ENCODE measurements at regions not wholly inside any gene's neighbourhood (a gene's known extent, or its start where the extent isn't known, plus 50 kb on each side); places are given as distances from the start of the nearest gene placed in this dataset.

DNA sequence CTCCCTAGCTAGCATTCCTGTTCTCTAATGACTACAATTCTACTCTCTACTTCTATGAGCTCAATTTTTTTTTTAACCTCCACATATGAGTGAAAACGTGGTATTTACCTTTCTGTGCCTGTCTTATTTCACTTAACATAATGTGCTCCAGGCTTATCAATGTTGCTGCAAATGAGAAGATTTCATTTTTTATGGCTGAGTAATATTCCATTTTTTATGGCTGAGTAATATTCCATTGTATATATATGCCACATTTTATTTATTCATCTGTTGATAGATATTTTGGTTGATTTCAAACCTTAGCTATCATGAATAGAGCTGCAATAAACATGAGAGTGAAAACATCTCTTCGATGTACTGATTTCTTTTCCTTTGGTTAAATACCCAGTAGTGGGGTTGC, 159.6 kb upstream of the TPK1 start:
- Histone ChIP-seq H3K9me3 (ENCODE audit: control insufficient read depth, insufficient read depth, low read depth, low read length) (peaks cover 13% of the 10 kb centered on the region; the same call in 1 of the 2 replicates), H3K36me3 (ENCODE audit: control insufficient read depth, insufficient read depth, low read length) (no peaks in the 10 kb centered on the region), H3K4me3 (ENCODE audit: low read depth, low read length) (no peak overlapping the region), H3K4me1 (ENCODE audit: control insufficient read depth, insufficient read depth, low read length) (no peaks in the 10 kb centered on the region), H3K9ac (ENCODE audit: low read length) (no peak overlapping the region), H3K27me3 (ENCODE audit: control insufficient read depth, insufficient read depth, low read length) (no peaks in the 10 kb centered on the region), H3K27ac (ENCODE audit: low read depth, low read length) (no peak overlapping the region)

DNA sequence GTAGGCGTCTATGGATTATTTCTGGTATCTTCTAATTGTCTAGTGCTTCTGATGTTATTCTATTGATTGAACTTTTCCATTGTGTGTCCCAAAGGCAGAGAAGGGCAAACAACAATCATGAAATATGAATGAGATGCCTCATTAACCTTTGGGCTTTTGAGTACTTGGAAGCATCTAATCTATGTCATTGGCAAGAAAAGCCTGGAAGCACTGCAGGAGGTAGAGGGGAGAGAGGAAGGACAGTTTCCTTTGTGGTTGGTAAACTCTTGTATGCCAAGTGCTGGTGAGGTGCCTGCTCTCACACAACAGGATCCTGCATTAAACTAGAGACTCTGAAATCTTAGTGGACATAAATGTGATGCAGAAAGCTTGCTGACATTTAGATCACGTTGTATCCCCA, 155.2 kb upstream of the TPK1 start:
- Histone ChIP-seq H3K36me3 (ENCODE audit: control insufficient read depth, insufficient read depth, low read length) (no peaks in the 10 kb centered on the region), H3K4me3 (ENCODE audit: low read depth, low read length) (no peak overlapping the region), H3K9me3 (ENCODE audit: control insufficient read depth, insufficient read depth, low read depth, low read length) (0 out of 2 replicates have a peak, but pooled peaks cover 3% of the 10 kb centered on the region), H3K27me3 (ENCODE audit: control insufficient read depth, insufficient read depth, low read length) (no peaks in the 10 kb centered on the region), H3K4me1 (ENCODE audit: control insufficient read depth, insufficient read depth, low read length) (no peaks in the 10 kb centered on the region), H3K27ac (ENCODE audit: low read depth, low read length) (no peak overlapping the region), H3K9ac (ENCODE audit: low read length) (no peak overlapping the region)

DNA sequence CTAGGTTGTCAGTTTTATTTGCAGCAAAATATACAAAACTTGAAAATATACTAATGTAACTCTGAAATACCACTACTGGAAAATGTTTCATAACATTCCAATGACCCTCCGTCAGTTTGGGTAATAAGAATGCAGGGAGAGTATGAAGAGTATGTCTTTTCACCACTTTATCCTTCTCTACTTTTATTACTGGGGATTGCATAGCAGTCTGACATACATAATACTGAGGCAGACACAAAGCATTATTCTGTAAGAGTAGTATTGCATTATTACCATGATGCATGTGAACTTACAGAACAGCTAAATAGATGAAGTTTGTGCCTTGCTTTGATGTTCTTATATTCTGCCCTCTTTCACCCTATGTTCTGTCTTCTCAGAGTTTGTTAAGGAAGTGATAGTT, 151.8 kb upstream of the TPK1 start:
- no peaks in the 10 kb centered on the region for H3K27me3 ChIP-seq (ENCODE audit: control insufficient read depth, insufficient read depth, low read length)
- no peak overlapping the region for H3K4me3 ChIP-seq (ENCODE audit: low read depth, low read length)
- no peak overlapping the region for H3K9ac ChIP-seq (ENCODE audit: low read length)
- H3K36me3 ChIP-seq (ENCODE audit: control insufficient read depth, insufficient read depth, low read length) = no peaks in the 10 kb centered on the region
- H3K4me1 ChIP-seq (ENCODE audit: control insufficient read depth, insufficient read depth, low read length) = no peaks in the 10 kb centered on the region
- no peaks in the 10 kb centered on the region for H3K9me3 ChIP-seq (ENCODE audit: control insufficient read depth, insufficient read depth, low read depth, low read length)
- H3K27ac ChIP-seq (ENCODE audit: low read depth, low read length) = no peak overlapping the region

DNA sequence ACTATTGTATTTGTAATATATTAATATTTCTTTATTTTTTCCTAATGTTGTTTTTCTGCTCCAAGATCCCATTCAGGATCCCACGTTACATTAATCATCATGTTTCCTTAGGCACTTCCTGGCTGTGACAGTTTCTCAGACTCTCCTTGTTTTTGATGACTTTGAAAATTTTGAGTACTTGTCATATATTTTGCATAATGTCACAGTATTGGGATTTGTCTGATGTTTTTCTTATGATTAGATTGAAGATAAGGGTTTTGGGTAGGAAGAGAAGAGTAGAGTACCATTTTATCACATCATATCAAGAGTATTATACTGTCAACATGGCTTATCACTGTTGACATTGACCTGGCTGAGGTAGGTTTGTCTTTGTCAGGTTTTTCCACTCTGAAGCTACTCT, 146.3 kb upstream of the TPK1 start:
- H3K36me3 ChIP-seq (ENCODE audit: control insufficient read depth, insufficient read depth, low read length) = no peaks in the 10 kb centered on the region
- H3K4me3 ChIP-seq (ENCODE audit: low read depth, low read length) = no peak overlapping the region
- no peaks in the 10 kb centered on the region for H3K27me3 ChIP-seq (ENCODE audit: control insufficient read depth, insufficient read depth, low read length)
- no peak overlapping the region for H3K27ac ChIP-seq (ENCODE audit: low read depth, low read length)
- H3K9ac ChIP-seq (ENCODE audit: low read length) = no peak overlapping the region
- H3K9me3 ChIP-seq (ENCODE audit: control insufficient read depth, insufficient read depth, low read depth, low read length) = no peaks in the 10 kb centered on the region
- no peaks in the 10 kb centered on the region for H3K4me1 ChIP-seq (ENCODE audit: control insufficient read depth, insufficient read depth, low read length)

DNA sequence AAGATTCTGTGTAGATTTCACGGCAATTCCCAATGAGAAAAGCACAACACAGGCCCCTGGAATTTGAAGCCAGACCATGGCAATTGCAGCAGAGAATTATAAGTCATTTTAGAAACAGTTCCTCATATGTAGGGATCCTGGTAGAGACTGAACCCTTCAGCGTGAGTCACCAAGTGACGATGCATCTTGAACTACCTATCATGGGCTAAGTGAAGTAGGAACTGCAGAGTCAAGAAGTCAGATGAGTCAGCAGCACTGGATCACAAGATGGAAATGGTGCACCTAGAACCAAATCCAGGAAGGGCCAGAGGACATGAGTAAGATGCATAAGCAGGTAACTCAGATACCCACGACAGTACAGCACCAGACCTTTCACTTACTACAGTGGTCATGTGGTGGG, 140.0 kb upstream of the TPK1 start:
- no peak overlapping the region for H3K27ac ChIP-seq (ENCODE audit: low read depth, low read length)
- H3K9me3 ChIP-seq (ENCODE audit: control insufficient read depth, insufficient read depth, low read depth, low read length) = 0 out of 2 replicates have a peak, but pooled peaks cover 3% of the 10 kb centered on the region
- no peaks in the 10 kb centered on the region; the same call in 1 of the 2 replicates for H3K27me3 ChIP-seq (ENCODE audit: control insufficient read depth, insufficient read depth, low read length)
- no peaks in the 10 kb centered on the region for H3K36me3 ChIP-seq (ENCODE audit: control insufficient read depth, insufficient read depth, low read length)
- no peaks in the 10 kb centered on the region for H3K4me1 ChIP-seq (ENCODE audit: control insufficient read depth, insufficient read depth, low read length)
- no peak overlapping the region for H3K9ac ChIP-seq (ENCODE audit: low read length)
- H3K4me3 ChIP-seq (ENCODE audit: low read depth, low read length) = no peak overlapping the region

DNA sequence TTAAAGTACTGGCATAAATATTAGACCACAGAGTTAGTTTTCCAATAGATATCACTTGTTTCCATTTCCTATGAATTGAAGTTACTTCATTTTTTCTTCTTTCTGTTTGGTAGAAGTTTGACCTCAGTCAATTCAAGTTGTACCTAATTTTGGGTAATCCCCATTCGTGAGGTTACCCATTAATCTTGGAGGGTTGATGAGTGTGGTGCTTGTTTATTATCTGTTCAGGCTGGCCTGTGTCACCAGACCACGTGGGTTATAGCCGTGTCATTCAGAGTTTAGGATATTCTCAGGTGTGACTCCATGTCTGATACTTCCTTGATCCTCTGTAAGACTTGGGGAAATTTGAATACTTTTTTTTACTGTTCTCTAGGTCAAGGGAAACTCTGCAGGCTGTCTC, 133.9 kb upstream of the TPK1 start:
- H3K9ac ChIP-seq (ENCODE audit: low read length) = no peak overlapping the region
- no peak overlapping the region for H3K27ac ChIP-seq (ENCODE audit: low read depth, low read length)
- no peaks in the 10 kb centered on the region for H3K36me3 ChIP-seq (ENCODE audit: control insufficient read depth, insufficient read depth, low read length)
- H3K27me3 ChIP-seq (ENCODE audit: control insufficient read depth, insufficient read depth, low read length) = no peaks in the 10 kb centered on the region; the same call in 1 of the 2 replicates
- H3K4me1 ChIP-seq (ENCODE audit: control insufficient read depth, insufficient read depth, low read length) = no peaks in the 10 kb centered on the region; the same call in 1 of the 2 replicates
- H3K9me3 ChIP-seq (ENCODE audit: control insufficient read depth, insufficient read depth, low read depth, low read length) = no peaks in the 10 kb centered on the region
- no peak overlapping the region for H3K4me3 ChIP-seq (ENCODE audit: low read depth, low read length)

DNA sequence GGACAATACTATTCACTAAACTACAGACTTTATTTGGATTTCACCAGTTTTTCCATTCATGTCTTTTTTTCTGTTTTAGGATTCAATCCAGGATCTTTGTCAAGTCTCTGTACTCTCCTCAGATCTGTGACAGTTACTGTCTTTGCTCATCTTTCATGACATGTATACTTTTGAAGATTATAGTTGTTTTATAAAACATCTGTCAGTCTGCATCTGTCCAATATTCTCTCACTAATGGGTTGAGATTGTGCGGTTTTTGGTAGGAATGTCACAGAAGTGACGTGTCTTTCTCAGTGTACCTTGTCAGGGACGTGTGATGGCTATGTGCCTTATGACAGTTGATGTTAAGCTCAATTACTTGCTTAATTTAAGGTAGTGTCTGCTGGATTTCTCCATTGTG, 124.9 kb upstream of the TPK1 start:
- H3K4me3 ChIP-seq (ENCODE audit: low read depth, low read length) = no peak overlapping the region
- H3K36me3 ChIP-seq (ENCODE audit: control insufficient read depth, insufficient read depth, low read length) = no peaks in the 10 kb centered on the region
- H3K9ac ChIP-seq (ENCODE audit: low read length) = no peak overlapping the region
- H3K9me3 ChIP-seq (ENCODE audit: control insufficient read depth, insufficient read depth, low read depth, low read length) = no peaks in the 10 kb centered on the region
- peaks cover 4% of the 10 kb centered on the region; the same call in 1 of the 2 replicates for H3K4me1 ChIP-seq (ENCODE audit: control insufficient read depth, insufficient read depth, low read length)
- no peak overlapping the region for H3K27ac ChIP-seq (ENCODE audit: low read depth, low read length)
- no peaks in the 10 kb centered on the region for H3K27me3 ChIP-seq (ENCODE audit: control insufficient read depth, insufficient read depth, low read length)

DNA sequence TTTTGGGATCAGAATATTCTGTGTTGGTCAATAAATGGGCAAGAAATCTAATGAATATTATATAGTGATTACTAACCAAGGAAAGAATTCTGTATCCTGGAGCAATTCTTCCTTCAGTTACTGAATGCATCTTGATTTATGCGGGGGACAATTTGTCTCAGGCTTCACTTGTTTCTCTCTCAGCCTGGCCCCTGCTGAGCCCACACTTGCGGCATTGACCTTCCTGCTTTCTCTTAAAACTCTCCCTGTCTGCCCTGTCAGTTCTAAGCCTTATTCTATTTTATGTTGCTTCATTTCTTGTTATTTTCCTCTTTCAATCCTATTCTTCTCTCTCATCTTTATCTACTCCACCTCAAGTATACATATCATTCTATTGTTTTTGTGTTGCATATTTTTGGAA, 122.1 kb upstream of the TPK1 start:
- no peaks in the 10 kb centered on the region for H3K27me3 ChIP-seq (ENCODE audit: control insufficient read depth, insufficient read depth, low read length)
- no peaks in the 10 kb centered on the region for H3K36me3 ChIP-seq (ENCODE audit: control insufficient read depth, insufficient read depth, low read length)
- no peak overlapping the region for H3K4me3 ChIP-seq (ENCODE audit: low read depth, low read length)
- no peak overlapping the region for H3K9ac ChIP-seq (ENCODE audit: low read length)
- H3K27ac ChIP-seq (ENCODE audit: low read depth, low read length) = no peak overlapping the region
- peaks cover 4% of the 10 kb centered on the region; the same call in 1 of the 2 replicates for H3K4me1 ChIP-seq (ENCODE audit: control insufficient read depth, insufficient read depth, low read length)
- H3K9me3 ChIP-seq (ENCODE audit: control insufficient read depth, insufficient read depth, low read depth, low read length) = peaks cover 13% of the 10 kb centered on the region

DNA sequence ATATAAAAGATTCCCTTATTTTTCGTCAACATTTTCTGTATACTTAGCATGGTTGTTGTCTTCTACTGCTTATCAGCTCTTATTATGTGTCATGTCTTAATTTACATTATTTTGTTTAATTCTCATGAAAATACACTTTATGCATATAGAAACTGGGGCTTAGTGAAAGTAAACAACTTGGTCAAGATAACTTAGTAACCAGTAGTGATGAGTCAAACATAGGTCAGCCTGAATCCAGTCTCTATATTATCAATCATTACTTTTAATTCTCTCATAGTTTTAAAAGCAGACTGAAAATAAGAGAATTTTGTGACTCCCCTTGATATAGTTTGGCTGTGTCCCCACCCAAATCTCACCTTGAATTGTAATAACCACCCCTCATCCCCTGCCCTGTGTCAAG, 119.6 kb upstream of the TPK1 start:
- H3K36me3 ChIP-seq (ENCODE audit: control insufficient read depth, insufficient read depth, low read length) = no peaks in the 10 kb centered on the region
- H3K9me3 ChIP-seq (ENCODE audit: control insufficient read depth, insufficient read depth, low read depth, low read length) = peaks cover 16% of the 10 kb centered on the region
- no peak overlapping the region for H3K9ac ChIP-seq (ENCODE audit: low read length)
- peaks cover 4% of the 10 kb centered on the region; the same call in 1 of the 2 replicates for H3K4me1 ChIP-seq (ENCODE audit: control insufficient read depth, insufficient read depth, low read length)
- H3K4me3 ChIP-seq (ENCODE audit: low read depth, low read length) = no peak overlapping the region
- H3K27me3 ChIP-seq (ENCODE audit: control insufficient read depth, insufficient read depth, low read length) = no peaks in the 10 kb centered on the region
- no peak overlapping the region for H3K27ac ChIP-seq (ENCODE audit: low read depth, low read length)

DNA sequence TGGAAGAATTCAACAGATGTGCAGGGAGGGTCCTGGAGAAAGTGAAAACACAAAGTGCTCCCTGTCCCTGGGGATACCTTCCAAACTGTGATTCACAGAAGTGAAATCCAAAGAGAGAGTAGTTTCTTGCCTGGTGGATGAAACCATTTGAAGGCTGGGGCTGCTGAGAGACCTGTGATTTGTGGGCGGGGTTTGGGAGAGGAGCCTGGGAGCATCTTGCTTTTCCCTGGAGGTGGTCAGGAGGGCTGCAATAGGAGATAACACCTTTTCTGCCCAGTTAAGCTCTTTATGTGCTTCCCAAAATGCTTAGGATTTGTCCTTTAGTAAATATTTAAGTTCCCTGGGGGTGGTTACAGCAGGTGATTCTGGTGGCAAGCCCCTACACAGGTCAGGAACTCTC, 105.3 kb upstream of the TPK1 start:
- H3K36me3 ChIP-seq (ENCODE audit: control insufficient read depth, insufficient read depth, low read length) = no peaks in the 10 kb centered on the region
- no peak overlapping the region for H3K27ac ChIP-seq (ENCODE audit: low read depth, low read length)
- no peak overlapping the region for H3K4me3 ChIP-seq (ENCODE audit: low read depth, low read length)
- no peak overlapping the region for H3K9ac ChIP-seq (ENCODE audit: low read length)
- H3K27me3 ChIP-seq (ENCODE audit: control insufficient read depth, insufficient read depth, low read length) = no peaks in the 10 kb centered on the region
- H3K9me3 ChIP-seq (ENCODE audit: control insufficient read depth, insufficient read depth, low read depth, low read length) = no peaks in the 10 kb centered on the region
- H3K4me1 ChIP-seq (ENCODE audit: control insufficient read depth, insufficient read depth, low read length) = no peaks in the 10 kb centered on the region

DNA sequence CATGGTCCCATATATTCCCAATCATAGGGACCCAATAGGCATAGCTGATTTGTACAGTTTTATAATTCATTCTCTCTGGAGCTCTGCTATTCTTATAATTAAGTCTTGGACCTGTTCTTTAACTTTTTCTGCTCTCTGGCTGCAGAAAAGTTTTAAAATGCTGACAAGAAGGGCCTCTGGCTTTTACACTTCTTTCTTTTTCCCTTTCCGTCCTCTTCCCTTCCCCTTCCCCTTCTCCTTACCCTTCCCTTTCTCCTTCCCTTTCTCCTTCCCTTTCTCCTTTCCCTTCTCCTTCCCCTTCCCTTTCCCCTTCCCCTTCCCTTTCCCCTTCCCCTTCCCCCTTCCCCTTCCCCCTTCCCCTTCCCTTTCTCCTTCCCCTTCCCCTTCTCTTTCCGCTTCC, 101.3 kb upstream of the TPK1 start:
- no peak overlapping the region for H3K4me3 ChIP-seq (ENCODE audit: low read depth, low read length)
- no peak overlapping the region for H3K9ac ChIP-seq (ENCODE audit: low read length)
- no peaks in the 10 kb centered on the region for H3K27me3 ChIP-seq (ENCODE audit: control insufficient read depth, insufficient read depth, low read length)
- no peak overlapping the region for H3K27ac ChIP-seq (ENCODE audit: low read depth, low read length)
- no peaks in the 10 kb centered on the region for H3K4me1 ChIP-seq (ENCODE audit: control insufficient read depth, insufficient read depth, low read length)
- H3K9me3 ChIP-seq (ENCODE audit: control insufficient read depth, insufficient read depth, low read depth, low read length) = no peaks in the 10 kb centered on the region
- H3K36me3 ChIP-seq (ENCODE audit: control insufficient read depth, insufficient read depth, low read length) = no peaks in the 10 kb centered on the region

DNA sequence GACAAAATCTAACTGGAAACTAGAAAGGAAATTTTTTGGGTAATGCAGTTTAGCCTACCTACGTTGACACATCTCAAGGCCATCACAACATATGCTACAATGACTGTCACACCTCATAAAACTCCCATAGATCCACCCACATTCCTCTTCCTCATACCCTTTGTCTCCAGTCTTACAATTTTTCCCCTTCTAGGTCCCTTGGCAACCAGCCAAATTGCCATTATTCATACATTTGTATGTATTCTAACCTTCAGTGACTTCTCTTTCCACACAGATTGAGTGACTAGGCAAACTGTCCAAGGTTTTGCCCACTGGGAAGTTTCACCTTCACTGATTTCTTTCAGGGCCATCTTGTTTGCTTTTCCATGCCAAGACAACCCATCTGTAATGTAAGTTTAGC, 100.5 kb upstream of the TPK1 start:
- no peak overlapping the region for H3K9ac ChIP-seq (ENCODE audit: low read length)
- no peaks in the 10 kb centered on the region for H3K9me3 ChIP-seq (ENCODE audit: control insufficient read depth, insufficient read depth, low read depth, low read length)
- H3K4me3 ChIP-seq (ENCODE audit: low read depth, low read length) = no peak overlapping the region
- H3K27me3 ChIP-seq (ENCODE audit: control insufficient read depth, insufficient read depth, low read length) = no peaks in the 10 kb centered on the region
- no peaks in the 10 kb centered on the region for H3K4me1 ChIP-seq (ENCODE audit: control insufficient read depth, insufficient read depth, low read length)
- no peaks in the 10 kb centered on the region for H3K36me3 ChIP-seq (ENCODE audit: control insufficient read depth, insufficient read depth, low read length)
- no peak overlapping the region for H3K27ac ChIP-seq (ENCODE audit: low read depth, low read length)

Measured in HUES6 (cell line).